H1 (cell line): ENCODE measurements at regions not wholly inside any gene's neighbourhood (a gene's known extent, or its start where the extent isn't known, plus 50 kb on each side); places are given as distances from the start of the nearest gene placed in this dataset.

Experiments used
- POLR2AphosphoS5 ChIP-seq: IDR thresholded peaks from 2 replicates; pipeline ENCODE4 v1.6.1; 2011; ENCODE audit warnings: low read depth, low read length
- SUZ12 ChIP-seq: fragments of 200-600 bp; sonication (generic); IDR thresholded peaks from 2 replicates; pipeline ENCODE4 v1.6.1; 2012; ENCODE audit warnings: mild to moderate bottlenecking, inconsistent platforms, low read length, moderate library complexity, mixed read lengths
- ZNF274 ChIP-seq: IDR thresholded peaks from 2 replicates; pipeline ENCODE4 v1.7.0; 2012; ENCODE audit warnings: low read length, borderline replicate concordance; ENCODE audit errors: extremely low read depth

DNA sequence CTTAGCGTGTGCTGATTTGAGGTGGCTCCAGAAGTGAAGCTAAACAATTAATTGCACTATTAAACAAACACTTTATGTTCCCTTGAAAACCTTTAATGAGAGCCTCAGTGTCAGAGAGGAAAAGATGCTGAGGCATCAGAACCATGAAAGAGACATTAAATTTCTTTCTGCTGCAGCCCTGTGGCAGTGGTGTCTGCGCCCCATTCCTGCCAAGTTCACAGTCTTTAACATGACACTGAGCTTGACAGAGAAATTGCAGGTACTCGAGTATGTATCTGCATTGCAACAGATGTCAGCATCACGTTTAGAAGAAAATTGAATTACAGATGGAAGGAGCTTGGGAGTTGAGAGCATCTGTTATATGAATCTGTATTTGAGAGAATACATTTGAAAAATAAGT lies 111.3 kb upstream of the CREB1 start (continued):
- TF ChIP-seq POLR2AphosphoS5 (no peak), SUZ12 (no peak), ZNF274 (no peak)
